ENCODE measurements at regions not wholly inside any gene's neighbourhood (a gene's known extent, or its start where the extent isn't known, plus 50 kb on each side); places are given as distances from the start of the nearest gene placed in this dataset.
"Not testable (repeated sequence)": the region's sequence is repeated elsewhere in the genome, so short reads cannot be mapped to it uniquely, and the experiment has no call there.

GRCh38 chr12:94832780-94833681, 170.5 kb downstream of the NDUFA12 start:
- TF ChIP-seq, protein P1, sequence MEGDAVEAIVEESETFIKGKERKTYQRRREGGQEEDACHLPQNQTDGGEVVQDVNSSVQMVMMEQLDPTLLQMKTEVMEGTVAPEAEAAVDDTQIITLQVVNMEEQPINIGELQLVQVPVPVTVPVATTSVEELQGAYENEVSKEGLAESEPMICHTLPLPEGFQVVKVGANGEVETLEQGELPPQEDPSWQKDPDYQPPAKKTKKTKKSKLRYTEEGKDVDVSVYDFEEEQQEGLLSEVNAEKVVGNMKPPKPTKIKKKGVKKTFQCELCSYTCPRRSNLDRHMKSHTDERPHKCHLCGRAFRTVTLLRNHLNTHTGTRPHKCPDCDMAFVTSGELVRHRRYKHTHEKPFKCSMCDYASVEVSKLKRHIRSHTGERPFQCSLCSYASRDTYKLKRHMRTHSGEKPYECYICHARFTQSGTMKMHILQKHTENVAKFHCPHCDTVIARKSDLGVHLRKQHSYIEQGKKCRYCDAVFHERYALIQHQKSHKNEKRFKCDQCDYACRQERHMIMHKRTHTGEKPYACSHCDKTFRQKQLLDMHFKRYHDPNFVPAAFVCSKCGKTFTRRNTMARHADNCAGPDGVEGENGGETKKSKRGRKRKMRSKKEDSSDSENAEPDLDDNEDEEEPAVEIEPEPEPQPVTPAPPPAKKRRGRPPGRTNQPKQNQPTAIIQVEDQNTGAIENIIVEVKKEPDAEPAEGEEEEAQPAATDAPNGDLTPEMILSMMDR (IDR thresholded peaks at IDR 0.05; ENCODE audit: insufficient read depth, low read depth, low read length): no peak
- DNase-seq (ENCODE audit: low read depth): peak; percentile 97
- H3K4me3 ChIP-seq (ENCODE audit: low read depth, low read length): no peak overlapping the region

DNA sequence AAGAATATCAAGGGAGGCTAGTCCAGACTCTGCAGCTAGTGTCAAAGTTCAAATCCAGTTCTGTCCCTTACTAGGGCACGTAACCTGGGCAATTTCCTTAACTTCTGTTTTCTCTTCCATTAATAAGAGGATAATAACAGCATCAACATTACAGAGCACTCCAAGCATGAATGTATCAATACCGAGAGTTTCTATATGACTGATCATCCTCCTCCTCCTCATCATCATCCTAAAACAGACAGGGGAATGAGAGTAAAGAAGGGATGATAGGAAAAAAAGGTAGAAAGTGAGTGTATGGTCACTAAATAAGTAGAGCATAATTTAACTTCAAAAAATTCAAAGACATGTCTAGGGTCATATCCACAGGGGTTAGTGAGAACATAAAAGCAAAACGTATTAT, 171.4 kb downstream of the NDUFA12 start:
- DNase-seq (ENCODE audit: low read depth): no peak
- TF ChIP-seq, protein P1 (IDR thresholded peaks at IDR 0.05; ENCODE audit: insufficient read depth, low read depth, low read length): no peak
- no peak overlapping the region for H3K4me3 ChIP-seq (ENCODE audit: low read depth, low read length)

- no peak for DNase-seq (ENCODE audit: low read depth)
- H3K4me3 ChIP-seq (ENCODE audit: low read depth, low read length): no peak overlapping the region
- TF ChIP-seq, protein P1 (IDR thresholded peaks at IDR 0.05; ENCODE audit: insufficient read depth, low read depth, low read length): no peak
Measured at GRCh38 chr12:94831081-94831751, 172.3 kb downstream of the NDUFA12 start.

DNA sequence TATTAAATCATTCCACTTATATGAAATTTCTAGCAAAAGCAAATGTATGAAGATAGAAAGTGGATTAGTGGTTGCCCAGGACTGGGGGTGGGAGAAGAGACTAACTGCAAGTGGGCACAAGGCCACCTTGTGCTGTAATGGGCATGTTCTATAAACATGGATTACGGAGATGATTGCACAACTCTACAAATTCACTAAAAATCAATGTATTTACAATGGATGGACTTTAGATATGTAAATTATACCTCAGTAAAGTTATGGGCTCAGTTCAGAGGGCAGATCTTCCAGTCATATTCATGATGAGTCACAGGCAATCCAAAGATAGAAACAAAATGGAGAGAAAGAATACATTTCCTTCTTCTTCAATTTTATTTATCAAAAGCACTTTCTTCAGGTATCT, 173.9 kb downstream of the NDUFA12 start:
- DNase-seq (ENCODE audit: low read depth): peak; percentile 70
- no peak overlapping the region for H3K4me3 ChIP-seq (ENCODE audit: low read depth, low read length)
- TF ChIP-seq, protein P1 (IDR thresholded peaks at IDR 0.05; ENCODE audit: insufficient read depth, low read depth, low read length): no peak

- peak; percentile 19 for DNase-seq (ENCODE audit: low read depth)
- TF ChIP-seq, protein P1 (IDR thresholded peaks at IDR 0.05; ENCODE audit: insufficient read depth, low read depth, low read length): no peak
Measured at GRCh38 chr12:94819011-94819410, 168.7 kb upstream of the TMCC3 start.

GRCh38 chr12:94817695-94818075, 167.3 kb upstream of the TMCC3 start:
- no peak for DNase-seq (ENCODE audit: low read depth)
- TF ChIP-seq, protein P1 (IDR thresholded peaks at IDR 0.05; ENCODE audit: insufficient read depth, low read depth, low read length): no peak
- no peak overlapping the region for H3K4me3 ChIP-seq (ENCODE audit: low read depth, low read length)

More at GRCh38 chr12:94819011-94819410, 168.7 kb upstream of the TMCC3 start:
- no peak overlapping the region for H3K4me3 ChIP-seq (ENCODE audit: low read depth, low read length)

DNA sequence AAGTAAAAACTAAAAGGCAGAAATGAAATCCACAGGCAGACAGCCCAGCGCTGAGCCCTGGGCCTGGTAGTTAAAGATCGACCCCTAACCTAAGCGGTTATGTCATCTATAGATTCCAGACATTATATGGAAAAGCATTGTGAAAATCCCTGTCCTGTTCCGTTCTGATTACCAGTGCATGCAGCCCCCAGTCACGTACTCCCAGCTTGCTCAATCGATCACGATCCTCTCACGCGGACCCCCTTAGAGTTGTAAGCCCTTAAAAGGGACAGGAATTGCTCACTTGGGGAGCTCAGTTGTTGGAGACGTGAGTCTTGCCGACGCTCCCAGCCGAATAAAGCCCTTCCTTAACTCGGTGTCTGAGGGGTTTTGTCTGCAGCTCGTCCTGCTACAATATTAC, 166.8 kb upstream of the TMCC3 start:
- DNase-seq (ENCODE audit: low read depth); H3K4me3 ChIP-seq (ENCODE audit: low read depth, low read length): not testable (repeated sequence)

DNA sequence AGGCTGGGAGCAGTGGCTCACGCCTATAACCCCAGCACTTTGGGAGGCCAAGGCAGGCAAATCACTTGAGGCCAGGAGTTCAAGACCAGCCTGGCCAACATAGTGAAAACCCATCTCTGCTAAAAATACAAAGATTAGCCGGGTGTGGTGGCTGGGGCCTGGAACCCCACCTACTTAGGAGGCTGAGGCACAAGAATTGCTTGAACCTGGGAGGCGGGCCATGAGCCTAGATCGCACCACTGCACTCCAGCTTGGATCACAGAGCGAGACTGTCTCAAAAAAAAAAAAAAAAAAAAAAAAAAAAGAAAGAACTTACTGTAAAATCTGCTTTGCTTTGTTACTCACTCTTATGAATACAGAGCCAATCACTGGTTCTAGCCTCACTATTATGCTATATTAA, 166.4 kb upstream of the TMCC3 start:
- not testable (repeated sequence) for H3K4me3 ChIP-seq (ENCODE audit: low read depth, low read length); DNase-seq (ENCODE audit: low read depth)
